ENCODE measurements at regions not wholly inside any gene's neighbourhood (a gene's known extent, or its start where the extent isn't known, plus 50 kb on each side); places are given as distances from the start of the nearest gene placed in this dataset.

GRCh38 chr2:19120181-19120580 is 238.2 kb downstream of the OSR1 start:
- peak overlapping the region; percentile 24 for H3K4me3 Mint-ChIP-seq
- H3K36me3 Mint-ChIP-seq (ENCODE audit: low read depth): peaks cover 4% of the 10 kb centered on the region
- no peak for TF ChIP-seq CTCF (conservative IDR thresholded peaks at IDR 0.05)

GRCh38 chr2:19119326-19120001 is 239.0 kb downstream of the OSR1 start:
- DNase-seq (ENCODE audit: low read depth, low spot score): peak; percentile 6
- H3K27ac Mint-ChIP-seq (ENCODE audit: unreplicated experiment): peak overlapping the region; percentile 40
- peaks cover 30% of the 10 kb centered on the region for H3K4me1 Mint-ChIP-seq

More at GRCh38 chr2:19120181-19120580, 238.2 kb downstream of the OSR1 start:
- Mint-ChIP-seq H3K27me3 (ENCODE audit: low read depth) (no peaks in the 10 kb centered on the region), H3K9me3 (peaks cover 5% of the 10 kb centered on the region), H3K4me1 (peaks cover 30% of the 10 kb centered on the region), H3K27ac (ENCODE audit: unreplicated experiment) (peak overlapping the region; percentile 86)
- no peak for DNase-seq (ENCODE audit: low read depth, low spot score)

GRCh38 chr2:19116918-19117317 is 241.5 kb downstream of the OSR1 start:
- Mint-ChIP-seq H3K9me3 (peaks cover 5% of the 10 kb centered on the region), H3K36me3 (ENCODE audit: low read depth) (peaks cover 4% of the 10 kb centered on the region), H3K27me3 (ENCODE audit: low read depth) (no peaks in the 10 kb centered on the region), H3K4me3 (no peak overlapping the region), H3K4me1 (peaks cover 30% of the 10 kb centered on the region), H3K27ac (ENCODE audit: unreplicated experiment) (no peak overlapping the region)
- DNase-seq (ENCODE audit: low read depth, low spot score): no peak
- no peak for TF ChIP-seq CTCF (conservative IDR thresholded peaks at IDR 0.05)

More at GRCh38 chr2:19119326-19120001, 239.0 kb downstream of the OSR1 start:
- peak overlapping the region; percentile 24 for H3K4me3 Mint-ChIP-seq
- no peaks in the 10 kb centered on the region for H3K27me3 Mint-ChIP-seq (ENCODE audit: low read depth)
- H3K9me3 Mint-ChIP-seq: peaks cover 5% of the 10 kb centered on the region
- TF ChIP-seq CTCF (conservative IDR thresholded peaks at IDR 0.05): no peak
- peaks cover 4% of the 10 kb centered on the region for H3K36me3 Mint-ChIP-seq (ENCODE audit: low read depth)

DNA sequence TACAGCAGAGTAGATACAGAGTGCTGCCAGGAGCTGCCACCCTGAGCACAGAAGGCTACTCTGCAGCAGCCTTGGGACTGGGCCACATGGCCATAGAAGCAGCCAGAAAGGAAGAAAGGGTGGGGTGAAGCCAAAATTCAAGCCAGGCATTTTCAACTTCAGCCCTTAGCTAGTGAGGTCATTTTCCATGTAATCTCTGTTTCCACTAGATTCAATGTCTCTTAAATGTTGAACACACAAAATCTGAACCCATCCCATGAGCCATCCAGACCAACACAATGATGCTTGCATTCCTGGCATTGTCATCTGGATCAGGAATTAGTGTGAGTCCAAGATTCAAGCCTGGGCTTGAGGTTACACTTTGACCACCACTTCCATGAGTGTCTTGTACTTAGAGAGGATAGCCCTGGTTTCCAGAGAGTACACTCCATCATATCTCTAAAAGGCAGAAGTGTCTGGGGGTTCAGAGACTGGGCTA is 243.6 kb downstream of the OSR1 start:
- peaks cover 13% of the 10 kb centered on the region for H3K4me1 Mint-ChIP-seq
- H3K27me3 Mint-ChIP-seq (ENCODE audit: low read depth): no peaks in the 10 kb centered on the region
- peaks cover 4% of the 10 kb centered on the region for H3K36me3 Mint-ChIP-seq (ENCODE audit: low read depth)
- H3K9me3 Mint-ChIP-seq: peaks cover 5% of the 10 kb centered on the region
- DNase-seq (ENCODE audit: low read depth, low spot score): no peak
- TF ChIP-seq CTCF (conservative IDR thresholded peaks at IDR 0.05): no peak
- H3K27ac Mint-ChIP-seq (ENCODE audit: unreplicated experiment): peak overlapping the region; percentile 69
- no peak overlapping the region for H3K4me3 Mint-ChIP-seq

DNA sequence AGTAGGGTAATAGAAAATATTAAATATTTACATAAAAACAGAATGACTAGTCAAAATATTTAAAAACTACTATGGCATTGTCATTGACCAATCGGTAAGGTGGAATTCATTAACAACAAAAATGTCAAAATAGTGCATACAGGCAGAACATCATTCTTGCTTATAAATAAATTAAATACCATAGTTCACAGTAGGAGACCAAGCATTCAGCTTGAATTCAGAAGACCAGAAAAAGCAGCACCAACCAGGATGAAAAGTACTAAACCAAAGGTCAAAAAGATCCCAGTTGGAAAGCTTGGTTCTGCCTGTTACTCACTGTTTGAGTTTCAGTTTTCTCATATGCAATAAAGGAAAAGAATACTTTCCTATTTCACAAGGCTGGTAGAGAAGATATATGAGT is 244.3 kb downstream of the OSR1 start:
- Mint-ChIP-seq H3K27me3 (ENCODE audit: low read depth) (no peaks in the 10 kb centered on the region), H3K9me3 (peaks cover 5% of the 10 kb centered on the region), H3K27ac (ENCODE audit: unreplicated experiment) (no peak overlapping the region), H3K36me3 (ENCODE audit: low read depth) (peaks cover 4% of the 10 kb centered on the region), H3K4me1 (peaks cover 13% of the 10 kb centered on the region), H3K4me3 (no peak overlapping the region)
- DNase-seq (ENCODE audit: low read depth, low spot score): no peak
- no peak for TF ChIP-seq CTCF (conservative IDR thresholded peaks at IDR 0.05)

Measured in neural crest cell (in vitro differentiated cells).